OCI-LY3 (cell line): ENCODE measurements at regions not wholly inside any gene's neighbourhood (a gene's known extent, or its start where the extent isn't known, plus 50 kb on each side); places are given as distances from the start of the nearest gene placed in this dataset.

ENCODE experiments used
- H2AFZ ChIP-seq: fragments of 200-600, 300-600 bp; shearing (Covaris generic); 2 replicates; pipeline ENCODE4 v1.6.0; 2014; ENCODE audit warnings: antibody characterized with exemption, low read depth, low read length
- H3K27ac ChIP-seq: fragments of 200-600, 300-600 bp; sonication (generic); 2 replicates; pipeline ENCODE4 v1.5.1; 2014; ENCODE audit warnings: mild to moderate bottlenecking, low read length, moderate library complexity, mixed read lengths
- H3K27me3 ChIP-seq: fragments of 200-600, 300-600 bp; sonication (generic); 2 replicates; pipeline ENCODE4 v1.6.1; 2014; ENCODE audit warnings: low read depth, low read length, mixed read lengths
- H3K36me3 ChIP-seq: fragments of 200-600, 300-600 bp; sonication (generic); replicated peaks from 2 replicates; pipeline ENCODE3; 2014; ENCODE audit warnings: low read depth, low read length, mixed read lengths
- H3K4me1 ChIP-seq: fragments of 300-600, 200-600 bp; sonication (generic); 2 replicates; pipeline ENCODE4 v1.6.1; 2014; ENCODE audit warnings: low read length, mixed read lengths
- H3K4me2 ChIP-seq: fragments of 200-600, 300-600 bp; sonication (generic); 2 replicates; pipeline ENCODE4 v1.6.1; 2014; ENCODE audit warnings: low read length, mixed read lengths
- H3K4me3 ChIP-seq: fragments of 300-600, 200-600 bp; sonication (generic); 2 replicates; pipeline ENCODE4 v1.5.1; 2014; ENCODE audit warnings: antibody characterized with exemption, mild to moderate bottlenecking, low read length, moderate library complexity
- H3K79me2 ChIP-seq: fragments of 300-600, 200-600 bp; shearing (Covaris generic); 2 replicates; pipeline ENCODE4 v1.6.1; 2014; ENCODE audit warnings: mild to moderate bottlenecking, low read length, mixed read lengths
- H3K9ac ChIP-seq: fragments of 300-600, 200-600 bp; shearing (Covaris generic); 2 replicates; pipeline ENCODE4 v1.6.0; 2014; ENCODE audit warnings: mild to moderate bottlenecking, low read length, moderate library complexity
- H3K9me3 ChIP-seq: fragments of 200-600, 300-600 bp; shearing (Covaris generic); 2 replicates; pipeline ENCODE4 v1.6.1; 2014; ENCODE audit warnings: low read length, mixed read lengths; ENCODE audit not compliant: insufficient read depth
- H4K20me1 ChIP-seq: fragments of 200-600, 300-600 bp; sonication (generic); 2 replicates; pipeline ENCODE4 v1.6.1; 2016; ENCODE audit warnings: low read length, mixed read lengths; ENCODE audit not compliant: insufficient read depth
- EZH2phosphoT487 ChIP-seq: fragments of 200-600 bp; shearing (Covaris generic); IDR thresholded peaks from 2 replicates; pipeline ENCODE4 v1.6.1; 2018; ENCODE audit warnings: antibody characterized with exemption, mixed run types, low read depth
- TF ChIP-seq, protein P1 (sequence below): fragments of 200-600, 300-600 bp; sonication (generic); IDR thresholded peaks from 2 replicates; pipeline ENCODE4 v1.5.1; 2014; ENCODE audit warnings: antibody characterized with exemption, low read length, low read depth

- Histone ChIP-seq H3K27me3 (no peaks in the 10 kb centered on the region), H3K4me3 (no peak overlapping the region), H3K36me3 (no peaks in the 10 kb centered on the region), H3K79me2 (no peaks in the 10 kb centered on the region), H3K9me3 (no peaks in the 10 kb centered on the region), H2AFZ (no peak overlapping the region), H3K27ac (no peak overlapping the region), H3K9ac (no peak overlapping the region), H3K4me2 (no peak overlapping the region), H3K4me1 (no peaks in the 10 kb centered on the region), H4K20me1 (no peaks in the 10 kb centered on the region)
- TF ChIP-seq, protein P1, sequence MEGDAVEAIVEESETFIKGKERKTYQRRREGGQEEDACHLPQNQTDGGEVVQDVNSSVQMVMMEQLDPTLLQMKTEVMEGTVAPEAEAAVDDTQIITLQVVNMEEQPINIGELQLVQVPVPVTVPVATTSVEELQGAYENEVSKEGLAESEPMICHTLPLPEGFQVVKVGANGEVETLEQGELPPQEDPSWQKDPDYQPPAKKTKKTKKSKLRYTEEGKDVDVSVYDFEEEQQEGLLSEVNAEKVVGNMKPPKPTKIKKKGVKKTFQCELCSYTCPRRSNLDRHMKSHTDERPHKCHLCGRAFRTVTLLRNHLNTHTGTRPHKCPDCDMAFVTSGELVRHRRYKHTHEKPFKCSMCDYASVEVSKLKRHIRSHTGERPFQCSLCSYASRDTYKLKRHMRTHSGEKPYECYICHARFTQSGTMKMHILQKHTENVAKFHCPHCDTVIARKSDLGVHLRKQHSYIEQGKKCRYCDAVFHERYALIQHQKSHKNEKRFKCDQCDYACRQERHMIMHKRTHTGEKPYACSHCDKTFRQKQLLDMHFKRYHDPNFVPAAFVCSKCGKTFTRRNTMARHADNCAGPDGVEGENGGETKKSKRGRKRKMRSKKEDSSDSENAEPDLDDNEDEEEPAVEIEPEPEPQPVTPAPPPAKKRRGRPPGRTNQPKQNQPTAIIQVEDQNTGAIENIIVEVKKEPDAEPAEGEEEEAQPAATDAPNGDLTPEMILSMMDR: no peak
These were observed 241.1 kb upstream of the TBX18 start for GRCh38 chr6:85005494-85005893.

- no peaks in the 10 kb centered on the region for H3K27me3 ChIP-seq
- H3K9ac ChIP-seq: no peak overlapping the region
- H3K9me3 ChIP-seq: no peaks in the 10 kb centered on the region
- no peaks in the 10 kb centered on the region for H4K20me1 ChIP-seq
- H3K4me1 ChIP-seq: no peaks in the 10 kb centered on the region
- no peak overlapping the region for H2AFZ ChIP-seq
- TF ChIP-seq, protein P1: no peak
- no peak for TF ChIP-seq EZH2phosphoT487
- H3K27ac ChIP-seq: no peak overlapping the region
- no peaks in the 10 kb centered on the region for H3K36me3 ChIP-seq
- H3K79me2 ChIP-seq: no peaks in the 10 kb centered on the region
- no peak overlapping the region for H3K4me3 ChIP-seq
- no peak overlapping the region for H3K4me2 ChIP-seq
These were observed 240.1 kb upstream of the TBX18 start for GRCh38 chr6:85004361-85004995.

DNA sequence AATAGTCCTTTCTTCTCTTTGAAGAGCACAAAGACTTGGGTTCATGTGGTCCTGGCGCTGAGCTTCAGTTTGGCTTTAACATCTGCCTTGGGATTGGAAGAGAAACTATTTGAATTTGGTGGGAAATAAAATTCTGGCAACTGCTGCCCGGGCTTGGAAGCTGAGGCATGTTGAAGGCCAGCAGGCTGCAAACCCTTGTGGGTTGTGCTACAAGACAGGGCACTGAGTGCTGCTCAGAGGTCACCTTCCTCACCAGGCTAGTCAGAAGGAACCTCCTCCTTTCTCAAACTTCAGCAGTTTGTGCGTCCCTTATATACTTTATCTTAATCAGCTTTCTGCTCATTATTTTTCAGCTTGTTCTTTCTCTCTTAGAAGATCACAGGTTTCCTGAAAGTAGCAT is 238.4 kb upstream of the TBX18 start:
- no peak for TF ChIP-seq EZH2phosphoT487
- TF ChIP-seq, protein P1: no peak
- H3K27me3 ChIP-seq: no peaks in the 10 kb centered on the region
- H3K9ac ChIP-seq: no peak overlapping the region

GRCh38 chr6:85000001-85000400 is 235.6 kb upstream of the TBX18 start:
- no peak overlapping the region for H2AFZ ChIP-seq
- H3K4me1 ChIP-seq: no peaks in the 10 kb centered on the region
- no peaks in the 10 kb centered on the region for H4K20me1 ChIP-seq
- H3K27me3 ChIP-seq: no peaks in the 10 kb centered on the region
- no peak overlapping the region for H3K9ac ChIP-seq
- no peak for TF ChIP-seq EZH2phosphoT487
- TF ChIP-seq, protein P1: no peak
- H3K9me3 ChIP-seq: no peaks in the 10 kb centered on the region
- no peak overlapping the region for H3K4me3 ChIP-seq
- H3K27ac ChIP-seq: no peak overlapping the region
- no peaks in the 10 kb centered on the region for H3K36me3 ChIP-seq
- no peak overlapping the region for H3K4me2 ChIP-seq
- no peaks in the 10 kb centered on the region for H3K79me2 ChIP-seq

More for the DNA sequence above, 238.4 kb upstream of the TBX18 start:
- no peaks in the 10 kb centered on the region for H3K36me3 ChIP-seq
- no peaks in the 10 kb centered on the region for H3K4me1 ChIP-seq
- H3K4me3 ChIP-seq: no peak overlapping the region
- H4K20me1 ChIP-seq: no peaks in the 10 kb centered on the region
- no peaks in the 10 kb centered on the region for H3K79me2 ChIP-seq
- H2AFZ ChIP-seq: no peak overlapping the region
- H3K4me2 ChIP-seq: no peak overlapping the region
- H3K9me3 ChIP-seq: no peaks in the 10 kb centered on the region
- no peak overlapping the region for H3K27ac ChIP-seq
